Lower lobe of right lung (tissue), 2 donors: ENCODE measurements at regions not wholly inside any gene's neighbourhood (a gene's known extent, or its start where the extent isn't known, plus 50 kb on each side); places are given as distances from the start of the nearest gene placed in this dataset.

Experiments
- ATAC-seq, 2 donors: fragments of 200-7000 bp; cut with Tn5 transposase; one replicate each; pipeline ENCODE4 v1.9.1; 2020 to 2022; ENCODE audit warnings: mild to moderate bottlenecking in 2 of 2, moderate library complexity in 2 of 2
- DNase-seq: peaks from one replicate; pipeline ENCODE4 v3.0.0-alpha.2; 2020
- H3K27ac ChIP-seq: fragments of 200-600 bp; one replicate; pipeline ENCODE4 v1.8.0; 2022
- H3K27me3 ChIP-seq: fragments of 200-600 bp; one replicate; pipeline ENCODE4 v1.8.0; 2022; ENCODE audit warnings: low read depth
- H3K36me3 ChIP-seq: fragments of 200-600 bp; one replicate; pipeline ENCODE4 v1.8.0; 2022; ENCODE audit warnings: mild to moderate bottlenecking
- H3K4me1 ChIP-seq: fragments of 200-600 bp; one replicate; pipeline ENCODE4 v1.8.0; 2022
- H3K4me3 ChIP-seq: fragments of 200-600 bp; one replicate; pipeline ENCODE4 v1.8.0; 2022; ENCODE audit warnings: mild to moderate bottlenecking
- H3K9me3 ChIP-seq: fragments of 200-600 bp; one replicate; pipeline ENCODE4 v1.8.0; 2022
- intact Hi-C: fragments of 100-400 bp; cut with DNase I; formaldehyde crosslinking; loops from one replicate; pipeline ENCODE4 v1.11.0; 2022
- TF ChIP-seq, protein P1 (sequence below): fragments of 200-600 bp; IDR thresholded peaks from one replicate; pipeline ENCODE4 v1.8.0; 2022; ENCODE audit warnings: antibody characterized with exemption, mild to moderate bottlenecking
- donor health status: DM: no; HTN: yes; CAD: no; lungs with severe emphysema.

DNA sequence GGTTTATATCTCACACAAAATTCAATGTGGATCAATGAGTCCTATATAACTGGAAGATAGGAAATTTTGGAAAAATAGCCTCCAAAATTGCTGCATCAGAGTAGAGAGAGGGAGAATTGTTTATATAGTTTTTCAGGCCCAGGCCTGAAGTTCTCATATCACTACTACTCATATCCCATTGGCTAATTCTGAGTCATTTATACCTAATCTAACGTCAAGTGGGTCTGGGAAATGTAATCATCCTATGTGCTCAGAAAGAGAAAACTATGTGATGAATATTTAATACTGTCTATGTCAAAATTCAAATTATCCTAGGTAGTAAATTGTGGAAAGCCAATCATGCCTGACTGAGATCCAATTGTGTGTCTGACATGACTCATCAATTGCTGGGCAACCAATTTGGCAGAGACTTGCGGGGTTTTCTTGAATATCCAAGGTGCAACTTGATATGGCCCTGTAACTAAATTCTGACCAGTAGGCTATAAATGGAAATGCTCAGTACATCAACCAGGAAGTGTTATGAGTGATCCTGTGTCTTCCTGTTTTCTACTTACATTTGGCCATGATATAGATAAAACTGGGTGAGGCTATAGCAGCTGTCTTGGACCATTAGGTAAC, 744.4 kb downstream of the KCNJ3 start:
- TF ChIP-seq, protein P1, sequence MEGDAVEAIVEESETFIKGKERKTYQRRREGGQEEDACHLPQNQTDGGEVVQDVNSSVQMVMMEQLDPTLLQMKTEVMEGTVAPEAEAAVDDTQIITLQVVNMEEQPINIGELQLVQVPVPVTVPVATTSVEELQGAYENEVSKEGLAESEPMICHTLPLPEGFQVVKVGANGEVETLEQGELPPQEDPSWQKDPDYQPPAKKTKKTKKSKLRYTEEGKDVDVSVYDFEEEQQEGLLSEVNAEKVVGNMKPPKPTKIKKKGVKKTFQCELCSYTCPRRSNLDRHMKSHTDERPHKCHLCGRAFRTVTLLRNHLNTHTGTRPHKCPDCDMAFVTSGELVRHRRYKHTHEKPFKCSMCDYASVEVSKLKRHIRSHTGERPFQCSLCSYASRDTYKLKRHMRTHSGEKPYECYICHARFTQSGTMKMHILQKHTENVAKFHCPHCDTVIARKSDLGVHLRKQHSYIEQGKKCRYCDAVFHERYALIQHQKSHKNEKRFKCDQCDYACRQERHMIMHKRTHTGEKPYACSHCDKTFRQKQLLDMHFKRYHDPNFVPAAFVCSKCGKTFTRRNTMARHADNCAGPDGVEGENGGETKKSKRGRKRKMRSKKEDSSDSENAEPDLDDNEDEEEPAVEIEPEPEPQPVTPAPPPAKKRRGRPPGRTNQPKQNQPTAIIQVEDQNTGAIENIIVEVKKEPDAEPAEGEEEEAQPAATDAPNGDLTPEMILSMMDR: no peak
- no peak overlapping the region for H3K27ac ChIP-seq
- no peaks in the 10 kb centered on the region for H3K36me3 ChIP-seq
- DNase-seq: no peak
- H3K4me3 ChIP-seq: no peak overlapping the region
- intact Hi-C loops: no loop called here
- no peak for ATAC-seq
- H3K9me3 ChIP-seq: no peaks in the 10 kb centered on the region
- no peaks in the 10 kb centered on the region for H3K27me3 ChIP-seq
- H3K4me1 ChIP-seq: no peaks in the 10 kb centered on the region

GRCh38 chr2:155442088-155442487, 743.6 kb downstream of the KCNJ3 start:
- Histone ChIP-seq H3K27me3 (no peaks in the 10 kb centered on the region), H3K4me3 (no peak overlapping the region)
- DNase-seq: no peak

GRCh38 chr2:155431004-155431507, 732.6 kb downstream of the KCNJ3 start:
- DNase-seq (no peak), ATAC-seq (no peak)
- Histone ChIP-seq H3K36me3 (no peaks in the 10 kb centered on the region), H3K27me3 (no peaks in the 10 kb centered on the region), H3K27ac (no peak overlapping the region), H3K4me3 (no peak overlapping the region), H3K9me3 (no peaks in the 10 kb centered on the region), H3K4me1 (no peaks in the 10 kb centered on the region)
- TF ChIP-seq, protein P1: no peak
- intact Hi-C loops: no loop called here

More at GRCh38 chr2:155442088-155442487, 743.6 kb downstream of the KCNJ3 start:
- no peaks in the 10 kb centered on the region for H3K4me1 ChIP-seq
- ATAC-seq: no peak
- intact Hi-C loops: no loop called here
- no peak overlapping the region for H3K27ac ChIP-seq
- H3K9me3 ChIP-seq: no peaks in the 10 kb centered on the region
- TF ChIP-seq, protein P1: no peak
- H3K36me3 ChIP-seq: no peaks in the 10 kb centered on the region

DNA sequence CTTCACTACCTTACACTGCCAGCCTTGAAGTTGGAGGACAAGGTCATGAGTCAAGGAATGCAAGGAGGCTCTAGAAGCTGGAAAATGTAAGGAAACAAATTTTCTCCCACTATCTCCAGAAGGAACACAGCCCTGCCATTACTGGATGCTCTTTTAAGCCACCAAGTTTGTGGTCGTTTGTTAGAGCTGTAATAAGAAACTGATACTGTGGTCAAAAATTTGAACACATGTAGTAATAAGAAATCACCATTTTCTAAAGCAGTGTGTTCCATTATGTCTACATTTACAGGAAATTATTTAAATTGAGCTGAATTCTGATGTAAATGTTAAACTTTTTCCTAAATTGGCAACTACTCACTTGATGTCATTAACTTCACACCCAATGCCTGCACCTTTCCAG, 729.0 kb downstream of the KCNJ3 start:
- DNase-seq (no peak), ATAC-seq (no peak)
- Histone ChIP-seq H3K36me3 (no peaks in the 10 kb centered on the region), H3K4me1 (no peaks in the 10 kb centered on the region), H3K27ac (no peak overlapping the region), H3K27me3 (no peaks in the 10 kb centered on the region), H3K4me3 (no peak overlapping the region), H3K9me3 (no peaks in the 10 kb centered on the region)
- TF ChIP-seq, protein P1: no peak
- intact Hi-C loops: no loop called here

DNA sequence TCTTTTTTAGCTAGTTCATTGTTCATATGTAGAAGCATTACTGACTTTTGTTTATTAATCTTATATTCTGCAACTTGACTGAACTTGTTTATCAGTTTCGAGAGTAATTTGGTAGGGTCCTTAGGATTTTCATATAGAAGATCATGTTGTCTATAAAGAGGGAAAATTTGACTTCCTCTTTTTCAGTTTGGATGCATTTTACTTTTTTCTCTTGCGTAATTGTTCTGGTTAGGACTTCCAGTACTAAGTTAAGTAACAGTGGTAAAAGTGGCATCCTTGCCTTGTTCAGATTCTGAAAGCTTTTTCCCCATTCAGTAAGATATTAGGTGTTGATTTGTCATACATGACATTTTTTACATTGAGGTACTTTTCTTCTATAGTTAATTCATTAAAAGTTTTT, 726.0 kb downstream of the KCNJ3 start:
- Histone ChIP-seq H3K27me3 (no peaks in the 10 kb centered on the region), H3K27ac (no peak overlapping the region), H3K4me3 (no peak overlapping the region), H3K4me1 (no peaks in the 10 kb centered on the region), H3K36me3 (no peaks in the 10 kb centered on the region), H3K9me3 (no peaks in the 10 kb centered on the region)
- DNase-seq (no peak), ATAC-seq (no peak)
- intact Hi-C loops: no loop called here
- TF ChIP-seq, protein P1: no peak
